OCI-LY7 (cell line): ENCODE measurements at regions not wholly inside any gene's neighbourhood (a gene's known extent, or its start where the extent isn't known, plus 50 kb on each side); places are given as distances from the start of the nearest gene placed in this dataset.
"Not testable (repeated sequence)": the region's sequence is repeated elsewhere in the genome, so short reads cannot be mapped to it uniquely, and the experiment has no call there.

Experiments used
- BruUV-seq: library from RNA; stranded (reverse); fragments of 400-500 nt; replicated peaks from 2 replicates; lab custom pipeline; 2021; lab: Mats Ljungman, UMichigan
- CTCF ChIA-PET: fragments of 300-600 bp; sonication (Branson Sonifier 250); formaldehyde crosslinking; loops from one replicate; lab custom pipeline; 2022; ENCODE audit warnings: antibody characterized with exemption; ENCODE audit not compliant: unreplicated experiment; lab: Charles Lee
- POLR2A ChIA-PET: fragments of 300-600 bp; sonication (Branson Sonifier 250); formaldehyde crosslinking; loops from one replicate; lab custom pipeline; 2022; ENCODE audit warnings: antibody characterized with exemption; lab: Charles Lee
- DNase-seq: peaks from one replicate; pipeline ENCODE4 v3.0.0-alpha.2; 2015; ENCODE audit warnings: low spot score
- H2AFZ ChIP-seq: fragments of 200-600 bp; sonication (generic), shearing (Covaris generic); 2 replicates; pipeline ENCODE4 v1.6.1; 2014; ENCODE audit warnings: mild to moderate bottlenecking, antibody characterized with exemption, low read length, moderate library complexity
- H3K27ac ChIP-seq: fragments of 200-600 bp; sonication (generic); 2 replicates; pipeline ENCODE4 v1.5.1; 2014; ENCODE audit warnings: mixed run types, low read depth, mild to moderate bottlenecking, moderate library complexity, low read length, inconsistent platforms; ENCODE audit not compliant: poor library complexity, severe bottlenecking
- H3K36me3 ChIP-seq: fragments of 200-600 bp; sonication (generic); 2 replicates; pipeline ENCODE4 v1.6.1; 2014; ENCODE audit warnings: mild to moderate bottlenecking, antibody characterized with exemption, low read length, moderate library complexity, mixed read lengths; ENCODE audit not compliant: insufficient read depth
- H3K4me1 ChIP-seq: fragments of 200-600 bp; sonication (generic); 2 replicates; pipeline ENCODE4 v1.5.1; 2014; ENCODE audit warnings: mild to moderate bottlenecking, low read length; ENCODE audit not compliant: insufficient read depth, poor library complexity, severe bottlenecking
- H3K4me2 ChIP-seq: fragments of 200-600 bp; sonication (generic); 2 replicates; pipeline ENCODE4 v1.6.1; 2014; ENCODE audit warnings: mild to moderate bottlenecking, low read length
- H3K4me3 ChIP-seq: fragments of 200-600 bp; sonication (generic); 2 replicates; pipeline ENCODE4 v1.5.1; 2014; ENCODE audit warnings: mild to moderate bottlenecking, low read depth, low read length; ENCODE audit not compliant: poor library complexity, severe bottlenecking
- H3K79me2 ChIP-seq: fragments of 200-600 bp; sonication (generic); 2 replicates; pipeline ENCODE4 v1.6.1; 2016; ENCODE audit warnings: low read depth, mild to moderate bottlenecking, low read length, moderate library complexity, mixed read lengths; ENCODE audit not compliant: insufficient read depth
- H3K9me2 ChIP-seq: fragments of 200-600 bp; sonication (generic); 2 replicates; pipeline ENCODE4 v1.6.1; 2016; ENCODE audit warnings: mild to moderate bottlenecking, low read length, mixed read lengths; ENCODE audit not compliant: insufficient read depth
- H3K9me3 ChIP-seq: fragments of 200-600 bp; sonication (generic); 2 replicates; pipeline ENCODE4 v1.6.1; 2014; ENCODE audit warnings: mild to moderate bottlenecking, mixed run types, low read length, mixed read lengths
- H4K20me1 ChIP-seq: fragments of 200-600 bp; sonication (generic); 2 replicates; pipeline ENCODE4 v1.6.1; 2014; ENCODE audit warnings: mild to moderate bottlenecking, antibody characterized with exemption, low read length, moderate library complexity, mixed read lengths; ENCODE audit not compliant: insufficient read depth
- CTCF ChIP-seq: fragments of 200-600 bp; sonication (generic); conservative IDR thresholded peaks from 2 replicates; pipeline ENCODE4 v1.5.1; 2014; ENCODE audit warnings: mild to moderate bottlenecking, antibody characterized with exemption, low read length, moderate library complexity, mixed read lengths
- EZH2phosphoT487 ChIP-seq: fragments of 200-600 bp; sonication (generic); IDR thresholded peaks from 2 replicates; pipeline ENCODE4 v1.6.1; 2018; ENCODE audit warnings: low read depth, borderline replicate concordance, mild to moderate bottlenecking, mixed run types, antibody characterized with exemption, low read length, moderate library complexity, mixed read lengths
- intact Hi-C: fragments of 100-400 bp; cut with micrococcal nuclease; formaldehyde crosslinking; loops from one replicate; pipeline ENCODE4 v1.10.0; 2022; ENCODE audit not compliant: unreplicated experiment

- Histone ChIP-seq H3K4me1 (no peaks in the 10 kb centered on the region), H3K4me3 (no peak overlapping the region), H3K27ac (no peak overlapping the region), H3K9me3 (no peaks in the 10 kb centered on the region), H3K9me2 (no peaks in the 10 kb centered on the region), H3K79me2 (no peaks in the 10 kb centered on the region), H3K36me3 (no peaks in the 10 kb centered on the region), H3K4me2 (no peak overlapping the region), H4K20me1 (no peaks in the 10 kb centered on the region), H2AFZ (no peak overlapping the region)
- no TSS peak for BruUV-seq
- intact Hi-C loops, result no loop called here
- DNase-seq, result no peak
- ChIA-PET POLR2A (interaction anchor here (0.7 kb wide), 1 partner anchor 1316 kb away, joined by 3 read pairs; no protein-coding TSS in a partner anchor), CTCF (no interaction called here)
- TF ChIP-seq CTCF (no peak), EZH2phosphoT487 (no peak)
Observed at GRCh38 chr1:203564024-203564423, 62.6 kb upstream of the ATP2B4 start.

DNA sequence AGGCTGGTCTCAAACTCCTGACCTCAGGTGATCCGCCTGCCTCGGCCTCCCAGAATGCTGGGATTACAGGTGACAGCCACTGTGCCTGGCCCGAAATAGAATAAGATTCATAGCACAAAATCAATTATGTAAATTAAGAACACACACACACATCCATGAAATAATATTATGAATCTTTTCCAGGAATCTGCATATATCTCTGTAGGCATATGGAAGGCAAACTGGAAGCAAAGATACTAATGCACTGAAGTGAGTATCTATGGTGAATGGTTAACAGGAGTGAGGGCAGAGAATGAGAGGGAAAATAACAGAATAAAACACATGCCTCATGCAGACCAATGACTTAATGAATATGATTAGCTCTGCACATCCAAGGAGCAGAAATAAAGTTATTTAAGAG, 61.6 kb upstream of the ATP2B4 start:
- H3K4me1 ChIP-seq, result no peaks in the 10 kb centered on the region
- ChIA-PET CTCF (no interaction called here), POLR2A (interaction anchor here (0.5 to 1.0 kb wide), 2 partner anchors 12 to 547 kb away, joined by 3 to 4 read pairs; no protein-coding TSS in a partner anchor)
- DNase-seq, result no peak
- no peak overlapping the region for H3K27ac ChIP-seq
- no peaks in the 10 kb centered on the region for H3K9me2 ChIP-seq
- TF ChIP-seq CTCF (no peak), EZH2phosphoT487 (no peak)
- H4K20me1 ChIP-seq, result no peaks in the 10 kb centered on the region
- no peak overlapping the region for H3K4me2 ChIP-seq
- BruUV-seq, result no TSS peak
- intact Hi-C loops, result no loop called here
- H2AFZ ChIP-seq, result no peak overlapping the region
- H3K9me3 ChIP-seq, result no peaks in the 10 kb centered on the region
- no peaks in the 10 kb centered on the region for H3K79me2 ChIP-seq
- no peak overlapping the region for H3K4me3 ChIP-seq
- no peaks in the 10 kb centered on the region for H3K36me3 ChIP-seq

GRCh38 chr1:203565981-203566380, 60.7 kb upstream of the ATP2B4 start:
- no peaks in the 10 kb centered on the region for H3K79me2 ChIP-seq
- no peak overlapping the region for H3K4me3 ChIP-seq
- TF ChIP-seq EZH2phosphoT487, result no peak
- TF ChIP-seq CTCF, result no peak
- intact Hi-C loops, result no loop called here
- H3K4me1 ChIP-seq, result no peaks in the 10 kb centered on the region
- ChIA-PET POLR2A (interaction anchor here (0.5 to 1.0 kb wide), 2 partner anchors 11 to 38 kb away, joined by 3 to 4 read pairs; no protein-coding TSS in a partner anchor), CTCF (no interaction called here)
- H3K36me3 ChIP-seq, result no peaks in the 10 kb centered on the region
- H3K9me2 ChIP-seq, result no peaks in the 10 kb centered on the region
- H2AFZ ChIP-seq, result no peak overlapping the region
- no TSS peak for BruUV-seq
- H3K4me2 ChIP-seq, result no peak overlapping the region
- H4K20me1 ChIP-seq, result no peaks in the 10 kb centered on the region
- no peak for DNase-seq
- H3K27ac ChIP-seq, result no peak overlapping the region
- no peaks in the 10 kb centered on the region for H3K9me3 ChIP-seq

- BruUV-seq, H4K20me1 ChIP-seq, H3K9me3 ChIP-seq, POLR2A ChIA-PET, H2AFZ ChIP-seq, CTCF ChIA-PET, H3K36me3 ChIP-seq, H3K9me2 ChIP-seq, H3K4me2 ChIP-seq, intact Hi-C loops, DNase-seq, H3K4me3 ChIP-seq, H3K4me1 ChIP-seq, H3K79me2 ChIP-seq, H3K27ac ChIP-seq: not testable (repeated sequence)
Observed at GRCh38 chr1:203566966-203567365, 59.7 kb upstream of the ATP2B4 start.
